Peyer's patch (tissue), 4 donors: ENCODE measurements at regions not wholly inside any gene's neighbourhood (a gene's known extent, or its start where the extent isn't known, plus 50 kb on each side); places are given as distances from the start of the nearest gene placed in this dataset.

Experiments used
- POLR2A ChIP-seq, 2 donors: fragments of 450-650 bp; IDR thresholded peaks; one replicate each; pipeline ENCODE4 v1.5.1; 2017; ENCODE audit warnings: antibody characterized with exemption in 2 of 2, mild to moderate bottlenecking in 2 of 2, moderate library complexity in 2 of 2
- TF ChIP-seq, protein P1 (sequence below), 6 experiments: fragments of 450-650 bp in 4 of 6; fragments of 200-600 bp in 2 of 6; sonication (generic) in 1 of 6; IDR thresholded peaks; one replicate each; pipeline ENCODE4 v1.5.1; 2017 to 2019; ENCODE audit warnings: antibody characterized with exemption in 6 of 6, mild to moderate bottlenecking in 3 of 6, moderate library complexity in 1 of 6

DNA sequence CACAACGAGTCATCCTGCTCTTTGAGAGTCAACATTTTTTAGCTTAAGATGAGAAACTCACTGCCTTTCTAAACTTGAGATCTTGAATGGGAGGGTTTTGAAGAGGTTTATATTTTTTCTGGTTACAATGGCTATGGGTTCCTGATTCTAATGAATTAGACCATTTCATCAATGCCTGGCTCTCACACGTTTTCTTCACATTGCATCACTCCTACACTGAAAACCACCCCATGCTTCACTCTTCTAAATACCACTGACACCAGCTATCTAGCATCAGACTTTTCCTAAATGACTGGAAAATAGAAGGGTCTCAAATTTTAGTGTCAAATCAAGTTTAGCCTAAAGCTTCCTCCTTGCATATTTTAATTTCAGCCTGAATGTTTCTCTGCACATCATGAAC lies 606.1 kb upstream of the USP24 start:
- TF ChIP-seq POLR2A (IDR thresholded peaks at IDR 0.05): no peak
- TF ChIP-seq, protein P1, sequence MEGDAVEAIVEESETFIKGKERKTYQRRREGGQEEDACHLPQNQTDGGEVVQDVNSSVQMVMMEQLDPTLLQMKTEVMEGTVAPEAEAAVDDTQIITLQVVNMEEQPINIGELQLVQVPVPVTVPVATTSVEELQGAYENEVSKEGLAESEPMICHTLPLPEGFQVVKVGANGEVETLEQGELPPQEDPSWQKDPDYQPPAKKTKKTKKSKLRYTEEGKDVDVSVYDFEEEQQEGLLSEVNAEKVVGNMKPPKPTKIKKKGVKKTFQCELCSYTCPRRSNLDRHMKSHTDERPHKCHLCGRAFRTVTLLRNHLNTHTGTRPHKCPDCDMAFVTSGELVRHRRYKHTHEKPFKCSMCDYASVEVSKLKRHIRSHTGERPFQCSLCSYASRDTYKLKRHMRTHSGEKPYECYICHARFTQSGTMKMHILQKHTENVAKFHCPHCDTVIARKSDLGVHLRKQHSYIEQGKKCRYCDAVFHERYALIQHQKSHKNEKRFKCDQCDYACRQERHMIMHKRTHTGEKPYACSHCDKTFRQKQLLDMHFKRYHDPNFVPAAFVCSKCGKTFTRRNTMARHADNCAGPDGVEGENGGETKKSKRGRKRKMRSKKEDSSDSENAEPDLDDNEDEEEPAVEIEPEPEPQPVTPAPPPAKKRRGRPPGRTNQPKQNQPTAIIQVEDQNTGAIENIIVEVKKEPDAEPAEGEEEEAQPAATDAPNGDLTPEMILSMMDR (IDR thresholded peaks at IDR 0.05): no peak
